PFSK-1 (cell line): ENCODE measurements at regions not wholly inside any gene's neighbourhood (a gene's known extent, or its start where the extent isn't known, plus 50 kb on each side); places are given as distances from the start of the nearest gene placed in this dataset.

Experiments
- FOXP2 ChIP-seq: optimal IDR thresholded peaks from 2 replicates; pipeline ENCODE3; 2011; ENCODE audit warnings: borderline replicate concordance, control low read depth, inconsistent platforms; ENCODE audit not compliant: insufficient read depth; ENCODE audit errors: extremely low read length, extremely low read depth
- POLR2AphosphoS5 ChIP-seq: IDR thresholded peaks from 2 replicates; pipeline ENCODE4 v1.6.1; 2012; ENCODE audit warnings: low read depth, mild to moderate bottlenecking, control low read depth, low read length, moderate library complexity
- SIN3A ChIP-seq: IDR thresholded peaks from 2 replicates; pipeline ENCODE4 v1.6.1; 2012; ENCODE audit warnings: mild to moderate bottlenecking, low read length, moderate library complexity, borderline replicate concordance; ENCODE audit not compliant: insufficient read depth
- TAF1 ChIP-seq: IDR thresholded peaks from 2 replicates; pipeline ENCODE4 v1.6.1; 2012; ENCODE audit warnings: low read length, control low read depth, borderline replicate concordance; ENCODE audit not compliant: insufficient read depth
- TF ChIP-seq, protein P1 (sequence below), 2 experiments: IDR thresholded peaks; 2 replicates each; pipeline versions ENCODE4 v1.6.1 to v1.8.0; 2011 to 2012; ENCODE audit warnings: low read depth in 2 of 2, low read length in 2 of 2, control low read depth in 1 of 2, inconsistent platforms in 1 of 2, mild to moderate bottlenecking in 1 of 2, moderate library complexity in 1 of 2; ENCODE audit not compliant: insufficient read depth in 1 of 2

DNA sequence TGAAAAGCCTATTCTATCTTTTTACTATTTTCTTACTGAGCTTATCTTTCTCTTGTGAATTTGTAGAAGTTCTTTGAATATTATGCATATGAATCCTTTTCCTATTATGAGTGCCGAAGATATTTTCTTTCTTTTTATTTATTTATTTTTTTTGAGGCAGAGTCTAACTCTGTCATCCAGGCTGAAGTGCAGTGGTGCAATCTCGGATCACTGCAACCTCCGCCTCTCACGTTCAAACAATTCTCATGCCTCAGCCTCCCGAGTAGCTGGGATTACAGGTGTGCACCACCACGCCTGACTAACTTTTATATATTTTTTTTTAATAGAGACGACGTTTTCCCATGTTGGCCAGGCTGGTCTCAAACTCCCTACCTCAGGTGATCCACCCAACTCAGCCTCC is 109.8 kb downstream of the RHOU start:
- TF ChIP-seq, protein P1, sequence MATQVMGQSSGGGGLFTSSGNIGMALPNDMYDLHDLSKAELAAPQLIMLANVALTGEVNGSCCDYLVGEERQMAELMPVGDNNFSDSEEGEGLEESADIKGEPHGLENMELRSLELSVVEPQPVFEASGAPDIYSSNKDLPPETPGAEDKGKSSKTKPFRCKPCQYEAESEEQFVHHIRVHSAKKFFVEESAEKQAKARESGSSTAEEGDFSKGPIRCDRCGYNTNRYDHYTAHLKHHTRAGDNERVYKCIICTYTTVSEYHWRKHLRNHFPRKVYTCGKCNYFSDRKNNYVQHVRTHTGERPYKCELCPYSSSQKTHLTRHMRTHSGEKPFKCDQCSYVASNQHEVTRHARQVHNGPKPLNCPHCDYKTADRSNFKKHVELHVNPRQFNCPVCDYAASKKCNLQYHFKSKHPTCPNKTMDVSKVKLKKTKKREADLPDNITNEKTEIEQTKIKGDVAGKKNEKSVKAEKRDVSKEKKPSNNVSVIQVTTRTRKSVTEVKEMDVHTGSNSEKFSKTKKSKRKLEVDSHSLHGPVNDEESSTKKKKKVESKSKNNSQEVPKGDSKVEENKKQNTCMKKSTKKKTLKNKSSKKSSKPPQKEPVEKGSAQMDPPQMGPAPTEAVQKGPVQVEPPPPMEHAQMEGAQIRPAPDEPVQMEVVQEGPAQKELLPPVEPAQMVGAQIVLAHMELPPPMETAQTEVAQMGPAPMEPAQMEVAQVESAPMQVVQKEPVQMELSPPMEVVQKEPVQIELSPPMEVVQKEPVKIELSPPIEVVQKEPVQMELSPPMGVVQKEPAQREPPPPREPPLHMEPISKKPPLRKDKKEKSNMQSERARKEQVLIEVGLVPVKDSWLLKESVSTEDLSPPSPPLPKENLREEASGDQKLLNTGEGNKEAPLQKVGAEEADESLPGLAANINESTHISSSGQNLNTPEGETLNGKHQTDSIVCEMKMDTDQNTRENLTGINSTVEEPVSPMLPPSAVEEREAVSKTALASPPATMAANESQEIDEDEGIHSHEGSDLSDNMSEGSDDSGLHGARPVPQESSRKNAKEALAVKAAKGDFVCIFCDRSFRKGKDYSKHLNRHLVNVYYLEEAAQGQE (IDR thresholded peaks at IDR 0.05; ENCODE audit: insufficient read depth in 1 of 2, low read depth in 2 of 2, low read length in 2 of 2), result no peak
- no peak for TF ChIP-seq POLR2AphosphoS5
- no peak for TF ChIP-seq TAF1
- TF ChIP-seq FOXP2, result no peak
- no peak for TF ChIP-seq SIN3A

DNA sequence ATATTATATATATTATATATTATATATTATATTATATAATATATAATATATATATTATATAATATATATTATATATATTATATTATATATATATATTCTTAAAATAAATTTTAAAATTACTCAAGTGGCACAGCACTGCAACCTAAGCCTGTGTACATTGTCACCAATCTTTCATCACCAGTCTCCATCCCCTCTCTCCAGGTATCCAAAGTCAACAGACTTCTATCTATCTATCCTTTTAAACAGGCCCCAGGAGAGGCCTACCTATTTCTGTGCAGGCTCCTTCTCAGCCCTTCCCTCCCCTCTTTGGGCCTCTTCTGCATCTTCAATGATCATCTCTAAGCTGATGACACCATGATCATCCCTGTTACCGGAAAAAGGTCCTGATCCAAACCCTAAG is 111.7 kb downstream of the RHOU start:
- TF ChIP-seq TAF1 (no peak), FOXP2 (no peak), POLR2AphosphoS5 (no peak), SIN3A (no peak)
- TF ChIP-seq, protein P1 (IDR thresholded peaks at IDR 0.05; ENCODE audit: insufficient read depth in 1 of 2, low read depth in 2 of 2, low read length in 2 of 2), result no peak

DNA sequence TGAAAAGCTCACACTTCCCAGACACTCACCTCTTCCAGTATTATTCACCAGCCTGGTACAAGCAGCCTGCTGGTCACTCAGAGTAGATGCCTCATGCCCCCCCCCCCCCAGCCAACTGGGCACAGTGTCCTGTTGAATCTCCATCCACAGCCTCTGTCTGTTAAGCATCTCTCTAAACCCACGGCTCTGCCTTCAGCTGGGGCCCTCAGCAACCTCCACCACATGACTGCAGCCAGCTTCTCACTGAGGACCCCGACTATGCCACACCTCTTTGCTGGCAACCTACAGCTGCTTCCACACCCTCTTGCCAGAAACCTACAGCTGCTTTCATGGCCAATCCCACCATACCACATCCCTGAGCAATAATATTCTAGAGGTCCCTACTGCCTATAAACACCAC is 113.1 kb downstream of the RHOU start:
- no peak for TF ChIP-seq TAF1

DNA sequence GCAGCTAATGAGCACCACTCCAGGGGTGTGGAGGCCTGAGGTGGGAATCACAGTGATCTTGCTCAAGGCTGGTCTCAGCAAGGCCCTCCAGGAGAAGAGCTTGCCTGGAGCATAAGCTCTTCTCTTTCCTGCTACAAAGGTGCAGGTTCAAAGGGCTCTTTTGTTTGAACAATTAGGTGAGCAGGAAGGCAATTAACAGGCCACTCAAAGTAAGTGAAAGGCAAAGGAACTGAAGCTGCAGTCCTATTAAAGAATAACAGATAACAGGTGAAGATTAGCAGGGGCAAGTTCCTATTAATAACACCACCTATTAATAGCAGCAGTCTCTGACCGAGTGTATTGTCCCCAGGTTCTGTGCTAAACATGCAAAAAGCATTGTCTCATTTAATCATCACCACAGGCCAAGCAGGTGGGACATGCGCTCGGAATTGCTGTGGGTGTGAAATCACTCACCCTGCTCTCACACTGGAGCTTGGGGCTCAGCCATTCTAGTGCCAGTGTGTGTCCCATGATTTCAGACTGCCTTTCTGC is 113.8 kb downstream of the RHOU start:
- TF ChIP-seq POLR2AphosphoS5, result no peak
- TF ChIP-seq, protein P1 (IDR thresholded peaks at IDR 0.05; ENCODE audit: insufficient read depth in 1 of 2, low read depth in 2 of 2, low read length in 2 of 2), result no peak
- no peak for TF ChIP-seq SIN3A
- TF ChIP-seq TAF1, result no peak
- TF ChIP-seq FOXP2, result no peak

DNA sequence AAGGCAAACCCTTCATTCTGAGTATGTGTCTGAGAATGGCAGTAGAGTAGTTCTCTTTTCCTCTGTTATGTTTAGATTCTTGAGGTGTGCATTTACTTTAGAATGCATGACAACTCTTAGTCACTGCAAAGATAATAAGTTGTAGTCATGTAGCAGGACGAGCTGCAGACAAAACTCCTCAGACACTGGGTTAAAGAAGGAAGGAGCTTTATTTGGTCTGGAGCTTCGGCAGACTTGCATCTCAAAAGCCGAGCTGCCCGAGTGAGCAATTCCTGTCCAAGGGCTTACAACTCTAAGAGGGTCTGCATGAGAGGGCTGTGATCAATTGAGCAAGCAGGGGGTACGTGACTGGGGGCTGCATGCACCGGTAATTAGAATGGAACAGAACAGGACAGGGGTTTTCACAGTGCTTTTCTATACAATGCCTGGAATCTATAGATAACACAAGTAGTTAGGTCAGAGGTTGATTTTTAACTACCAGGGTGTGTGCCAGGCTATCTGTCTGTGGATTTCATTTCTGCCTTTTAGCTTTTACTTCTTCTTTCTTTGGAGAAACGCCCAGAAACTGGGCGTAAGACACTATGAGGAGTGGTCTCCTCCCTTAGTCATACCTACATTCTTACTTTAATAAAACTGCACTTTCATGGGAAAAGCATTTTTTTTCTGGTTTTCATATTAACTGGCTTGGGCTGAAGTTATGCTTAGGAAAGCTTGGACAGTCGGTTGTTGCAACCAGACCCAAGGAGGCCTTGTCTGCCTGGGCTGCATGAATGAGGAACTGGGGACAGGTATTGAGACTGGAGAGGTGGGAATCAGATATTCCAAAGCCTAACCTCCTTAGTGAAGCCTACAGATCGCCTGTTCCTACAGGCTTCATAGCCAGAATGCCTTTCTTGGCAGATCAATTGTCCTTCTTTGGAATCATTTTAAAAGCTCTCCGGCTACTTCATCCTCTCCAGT is 115.1 kb downstream of the RHOU start:
- no peak for TF ChIP-seq TAF1
- no peak for TF ChIP-seq SIN3A
- TF ChIP-seq, protein P1 (IDR thresholded peaks at IDR 0.05; ENCODE audit: insufficient read depth in 1 of 2, low read depth in 2 of 2, low read length in 2 of 2), result no peak
- TF ChIP-seq POLR2AphosphoS5, result no peak
- no peak for TF ChIP-seq FOXP2
